ACC112 (cell line): ENCODE measurements at regions not wholly inside any gene's neighbourhood (a gene's known extent, or its start where the extent isn't known, plus 50 kb on each side); places are given as distances from the start of the nearest gene placed in this dataset.

Experiments
- H2AFZ ChIP-seq: fragments of 200-600 bp; sonication (generic); one replicate; pipeline ENCODE4 v1.6.0; 2017; ENCODE audit warnings: antibody characterized with exemption, low read length; ENCODE audit not compliant: unreplicated experiment
- H3K27ac ChIP-seq: fragments of 200-600 bp; sonication (generic); 2 replicates; pipeline ENCODE4 v1.5.1; 2014; ENCODE audit warnings: low read depth, mild to moderate bottlenecking, antibody characterized with exemption, low read length, moderate library complexity
- H3K27me3 ChIP-seq: fragments of 200-600 bp; sonication (generic); 2 replicates; pipeline ENCODE4 v1.6.1; 2014; ENCODE audit warnings: mild to moderate bottlenecking, antibody characterized with exemption, low read length, moderate library complexity, mixed read lengths; ENCODE audit not compliant: insufficient read depth
- H3K36me3 ChIP-seq: fragments of 200-600 bp; sonication (generic); 2 replicates; pipeline ENCODE4 v1.6.1; 2016; ENCODE audit warnings: mild to moderate bottlenecking, antibody characterized with exemption, low read length, moderate library complexity, mixed read lengths; ENCODE audit not compliant: insufficient read depth
- H3K4me1 ChIP-seq: fragments of 200-600 bp; sonication (generic); one replicate; pipeline ENCODE4 v1.6.1; 2016; ENCODE audit warnings: low read length, mixed read lengths; ENCODE audit not compliant: insufficient read depth, unreplicated experiment, control insufficient read depth
- H3K4me3 ChIP-seq: fragments of 200-600 bp; sonication (generic); 2 replicates; pipeline ENCODE4 v1.5.1; 2014; ENCODE audit warnings: mild to moderate bottlenecking, low read depth, low read length
- H3K79me2 ChIP-seq: fragments of 200-600 bp; sonication (generic); one replicate; pipeline ENCODE4 v1.6.0; 2016; ENCODE audit warnings: low read length; ENCODE audit not compliant: control insufficient read depth, unreplicated experiment, insufficient read depth

DNA sequence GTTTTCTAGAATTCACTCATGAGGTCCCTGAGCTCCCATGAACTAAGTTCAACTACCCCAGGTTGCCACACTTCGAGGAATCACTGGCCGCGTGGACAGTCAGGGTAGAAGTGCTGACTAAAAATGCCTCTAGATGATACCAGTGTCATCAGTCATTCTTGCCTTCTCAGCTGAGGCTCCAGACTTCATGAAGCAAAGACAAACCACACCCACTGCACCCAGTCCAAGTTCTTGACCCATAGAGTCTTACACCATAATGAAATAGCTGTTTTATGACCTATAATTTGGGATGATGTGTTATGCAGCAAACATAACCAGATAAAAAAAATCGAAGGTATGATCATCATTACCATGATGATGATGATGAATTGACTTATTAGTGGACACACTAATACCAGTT, 632.9 kb upstream of the TLE4 start:
- Histone ChIP-seq H3K4me1 (no peaks in the 10 kb centered on the region), H3K4me3 (no peak overlapping the region), H3K79me2 (no peaks in the 10 kb centered on the region), H2AFZ (no peak overlapping the region), H3K27ac (no peak overlapping the region), H3K27me3 (no peaks in the 10 kb centered on the region), H3K36me3 (no peaks in the 10 kb centered on the region)

DNA sequence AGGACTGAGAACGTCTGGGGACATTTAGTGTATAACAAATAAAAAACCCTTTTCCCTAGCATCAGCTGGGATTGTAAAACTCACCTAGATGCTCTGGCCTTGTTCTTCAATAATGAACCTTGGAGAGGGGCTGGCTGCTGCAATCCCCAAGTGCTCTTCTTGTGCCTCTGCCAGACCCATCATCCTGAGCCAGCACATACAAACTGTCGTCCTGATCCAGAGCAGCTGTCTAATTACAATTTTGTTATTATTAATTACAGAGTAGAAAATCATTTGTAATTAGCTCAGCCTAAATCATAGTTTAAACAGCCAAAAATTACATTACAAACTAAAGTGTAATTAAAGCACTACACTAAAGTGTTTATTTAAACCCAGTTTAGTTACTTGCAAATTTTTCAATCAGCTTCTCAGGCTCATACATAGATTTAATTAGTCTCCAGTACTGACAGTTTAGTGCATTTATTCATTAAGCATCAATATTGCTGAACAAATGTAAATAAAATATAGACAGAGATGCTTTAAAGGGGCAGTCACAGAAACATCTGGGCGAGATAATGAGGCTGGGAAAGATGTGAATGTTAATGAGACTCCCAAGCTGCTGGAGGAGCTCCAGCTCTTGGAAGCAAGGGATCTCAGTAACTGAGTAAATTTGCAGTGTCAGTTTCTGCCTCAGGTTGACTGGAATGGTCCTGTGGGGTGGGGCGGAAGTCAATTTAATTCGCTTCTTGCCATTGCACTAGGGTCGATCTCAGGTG, 632.3 kb upstream of the TLE4 start:
- H3K4me1 ChIP-seq: no peaks in the 10 kb centered on the region
- H3K27me3 ChIP-seq: no peaks in the 10 kb centered on the region
- no peak overlapping the region for H3K4me3 ChIP-seq
- no peak overlapping the region for H2AFZ ChIP-seq
- no peaks in the 10 kb centered on the region for H3K36me3 ChIP-seq
- no peaks in the 10 kb centered on the region for H3K79me2 ChIP-seq
- no peak overlapping the region for H3K27ac ChIP-seq

DNA sequence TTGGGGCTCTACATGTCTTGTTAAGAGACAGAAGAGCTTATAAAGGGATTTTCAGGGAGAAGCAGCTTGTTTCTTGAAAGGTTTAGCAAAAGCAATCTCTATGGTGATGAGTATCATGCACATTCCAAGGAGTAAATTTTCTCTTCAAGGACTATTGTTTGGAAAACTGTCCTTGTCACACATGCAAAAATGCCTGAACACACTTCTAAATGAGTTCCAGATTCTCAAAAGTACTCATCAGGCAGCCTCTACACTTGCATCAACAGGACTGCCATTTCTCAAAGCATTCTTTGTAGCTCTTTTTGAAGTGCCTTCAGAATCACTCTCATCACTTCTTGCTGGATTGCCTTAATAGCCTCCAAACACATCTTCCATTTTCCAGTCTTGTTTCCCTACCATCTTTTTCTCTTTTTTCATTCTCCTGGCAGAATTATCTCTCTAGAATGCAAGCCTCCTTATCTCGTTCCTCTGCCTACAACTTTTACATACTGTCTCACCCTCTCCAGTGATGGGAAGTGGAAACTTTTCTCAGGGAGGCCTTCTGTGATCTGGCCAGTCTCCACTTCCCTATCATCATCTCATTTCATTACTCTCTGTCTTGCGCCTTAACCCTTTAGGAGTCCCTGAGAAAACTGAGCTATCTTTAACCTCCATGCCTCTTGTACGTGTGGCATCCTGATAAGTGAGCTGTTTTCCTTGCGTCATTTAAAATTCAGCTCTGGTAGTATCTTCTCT, 631.5 kb upstream of the TLE4 start:
- H3K4me3 ChIP-seq: no peak overlapping the region
- H3K27ac ChIP-seq: no peak overlapping the region
- no peak overlapping the region for H2AFZ ChIP-seq
- no peaks in the 10 kb centered on the region for H3K79me2 ChIP-seq
- H3K27me3 ChIP-seq: no peaks in the 10 kb centered on the region
- no peaks in the 10 kb centered on the region for H3K4me1 ChIP-seq
- no peaks in the 10 kb centered on the region for H3K36me3 ChIP-seq

DNA sequence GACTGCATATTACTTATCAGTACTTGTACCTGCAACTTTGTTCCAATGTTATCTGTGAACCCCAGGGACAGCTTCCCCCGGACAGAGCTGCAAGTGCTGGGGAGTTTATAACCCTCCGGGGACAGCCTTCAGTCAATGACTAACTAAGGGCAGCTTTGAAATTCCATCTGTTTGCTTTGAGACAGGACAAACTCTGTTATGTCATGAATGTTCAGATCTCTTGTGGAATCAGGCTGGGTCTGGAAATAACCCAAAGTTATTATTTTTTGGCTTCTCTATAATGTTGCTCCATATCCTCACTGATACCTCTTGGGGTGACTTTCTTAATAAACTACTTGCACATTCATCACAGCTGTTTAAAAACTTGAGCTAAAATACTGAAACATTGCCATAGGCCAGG, 617.5 kb upstream of the TLE4 start:
- H3K36me3 ChIP-seq: no peaks in the 10 kb centered on the region
- no peaks in the 10 kb centered on the region for H3K79me2 ChIP-seq
- no peak overlapping the region for H2AFZ ChIP-seq
- H3K4me1 ChIP-seq: peaks cover 4% of the 10 kb centered on the region
- no peak overlapping the region for H3K27ac ChIP-seq
- H3K27me3 ChIP-seq: no peaks in the 10 kb centered on the region
- no peak overlapping the region for H3K4me3 ChIP-seq

- no peak overlapping the region for H2AFZ ChIP-seq
- H3K79me2 ChIP-seq: no peaks in the 10 kb centered on the region
- H3K27me3 ChIP-seq: no peaks in the 10 kb centered on the region
- H3K27ac ChIP-seq: no peak overlapping the region
- H3K4me3 ChIP-seq: no peak overlapping the region
- peaks cover 4% of the 10 kb centered on the region for H3K4me1 ChIP-seq
- H3K36me3 ChIP-seq: no peaks in the 10 kb centered on the region
These were observed 612.9 kb upstream of the TLE4 start for GRCh38 chr9:78958892-78959291.

DNA sequence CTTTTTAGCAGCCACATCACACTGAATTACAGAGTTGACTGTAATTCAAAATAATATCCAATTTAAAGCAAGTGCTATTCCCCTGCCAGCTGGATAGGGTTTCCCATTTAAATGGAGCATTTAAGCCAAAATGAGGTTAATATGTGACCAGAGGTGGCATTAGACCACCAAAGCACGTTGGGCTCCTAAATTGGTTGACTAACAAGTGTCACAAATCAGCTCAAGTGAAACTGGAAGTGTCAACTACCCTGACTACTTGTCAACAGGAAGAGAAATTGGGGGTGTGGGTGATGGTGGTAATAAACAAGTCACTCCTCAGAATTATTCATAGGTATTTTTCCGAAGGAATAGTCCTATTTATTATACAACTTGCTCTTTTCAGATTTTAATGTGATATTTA, 609.6 kb upstream of the TLE4 start:
- Histone ChIP-seq H3K27ac (no peak overlapping the region), H3K79me2 (no peaks in the 10 kb centered on the region), H2AFZ (no peak overlapping the region), H3K36me3 (no peaks in the 10 kb centered on the region), H3K4me3 (no peak overlapping the region), H3K27me3 (no peaks in the 10 kb centered on the region), H3K4me1 (no peaks in the 10 kb centered on the region)

GRCh38 chr9:78963911-78964310, 607.9 kb upstream of the TLE4 start:
- Histone ChIP-seq H3K79me2 (no peaks in the 10 kb centered on the region), H2AFZ (no peak overlapping the region), H3K36me3 (no peaks in the 10 kb centered on the region), H3K4me3 (no peak overlapping the region), H3K27ac (no peak overlapping the region), H3K27me3 (no peaks in the 10 kb centered on the region), H3K4me1 (no peaks in the 10 kb centered on the region)

DNA sequence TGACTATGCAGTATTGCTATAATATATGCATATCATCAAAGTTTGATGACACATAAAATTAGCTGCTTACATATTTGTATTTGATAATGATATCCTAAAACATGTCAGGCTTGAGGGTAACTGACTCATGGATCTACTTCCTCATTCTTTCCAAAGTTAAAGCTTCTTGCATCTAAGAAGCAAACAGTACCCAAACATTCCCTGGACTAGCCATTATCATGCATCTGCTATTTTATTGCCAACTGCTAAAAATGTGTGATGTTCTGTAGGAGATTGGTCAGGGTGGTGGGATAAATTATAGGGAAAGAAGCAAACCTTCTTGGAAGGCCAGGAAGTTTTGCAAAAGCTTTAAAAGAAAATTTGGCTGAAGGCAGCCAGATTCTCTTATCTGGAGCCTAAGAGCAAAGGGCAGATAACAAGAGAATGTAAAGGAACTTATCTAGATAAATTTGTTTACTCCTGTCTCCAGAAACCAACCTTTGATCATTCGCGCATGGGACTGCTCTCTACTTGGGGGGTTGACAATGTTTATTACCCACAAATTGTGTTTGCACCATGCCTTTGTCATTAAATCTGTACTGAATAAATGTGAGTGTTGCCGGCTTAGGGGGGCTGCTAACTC, 604.1 kb upstream of the TLE4 start:
- no peaks in the 10 kb centered on the region for H3K27me3 ChIP-seq
- no peaks in the 10 kb centered on the region for H3K36me3 ChIP-seq
- no peaks in the 10 kb centered on the region for H3K4me1 ChIP-seq
- H3K4me3 ChIP-seq: no peak overlapping the region
- H3K79me2 ChIP-seq: no peaks in the 10 kb centered on the region
- no peak overlapping the region for H2AFZ ChIP-seq
- no peak overlapping the region for H3K27ac ChIP-seq

GRCh38 chr9:78970375-78970774, 601.4 kb upstream of the TLE4 start:
- no peaks in the 10 kb centered on the region for H3K36me3 ChIP-seq
- H3K4me3 ChIP-seq: no peak overlapping the region
- H3K27me3 ChIP-seq: no peaks in the 10 kb centered on the region
- H3K79me2 ChIP-seq: no peaks in the 10 kb centered on the region
- no peak overlapping the region for H2AFZ ChIP-seq
- no peaks in the 10 kb centered on the region for H3K4me1 ChIP-seq
- H3K27ac ChIP-seq: no peak overlapping the region

- H3K79me2 ChIP-seq: no peaks in the 10 kb centered on the region
- no peak overlapping the region for H3K27ac ChIP-seq
- H3K36me3 ChIP-seq: no peaks in the 10 kb centered on the region
- peaks cover 6% of the 10 kb centered on the region for H3K4me1 ChIP-seq
- no peak overlapping the region for H2AFZ ChIP-seq
- no peak overlapping the region for H3K4me3 ChIP-seq
- H3K27me3 ChIP-seq: no peaks in the 10 kb centered on the region
These were observed 600.2 kb upstream of the TLE4 start for GRCh38 chr9:78971540-78971939.
